Uterus (tissue), 2 donors: ENCODE measurements at regions not wholly inside any gene's neighbourhood (a gene's known extent, or its start where the extent isn't known, plus 50 kb on each side); places are given as distances from the start of the nearest gene placed in this dataset.

Source experiments
- CTCF ChIP-seq, 4 experiments: fragments of 200-600 bp in 2 of 4; fragments of 450-650 bp in 2 of 4; sonication (generic) in 2 of 4; IDR thresholded peaks; one replicate each; pipeline ENCODE4 v1.5.1; 2016 to 2019; ENCODE audit warnings: antibody characterized with exemption in 4 of 4, mild to moderate bottlenecking in 2 of 4, moderate library complexity in 1 of 4
- POLR2A ChIP-seq, 2 donors: fragments of 450-650 bp; IDR thresholded peaks; one replicate each; pipeline ENCODE4 v1.6.1; 2016; ENCODE audit warnings: antibody characterized with exemption in 2 of 2, mild to moderate bottlenecking in 1 of 2, moderate library complexity in 1 of 2

GRCh38 chr11:103619480-103619879 lies 417.0 kb upstream of the DDI1 start:
- no peak for TF ChIP-seq CTCF (IDR thresholded peaks at IDR 0.05)
- no peak for TF ChIP-seq POLR2A (IDR thresholded peaks at IDR 0.05)
